GM19467 (cell line): ENCODE measurements at regions not wholly inside any gene's neighbourhood (a gene's known extent, or its start where the extent isn't known, plus 50 kb on each side); places are given as distances from the start of the nearest gene placed in this dataset.
"Not testable (repeated sequence)": the region's sequence is repeated elsewhere in the genome, so short reads cannot be mapped to it uniquely, and the experiment has no call there.

Source experiments
- ATAC-seq: cut with Tn5 transposase; IDR thresholded peaks from one replicate; pipeline ENCODE4 v1.9.1; 2021; ENCODE audit warnings: mild to moderate bottlenecking, moderate library complexity; ENCODE audit not compliant: unreplicated experiment

GRCh38 chr12:97005174-97005573, 98.1 kb downstream of the NEDD1 start:
- no peak for ATAC-seq

- no peak for ATAC-seq
Observed at GRCh38 chr12:97005646-97006045, 98.6 kb downstream of the NEDD1 start.

GRCh38 chr12:97006585-97006984, 99.5 kb downstream of the NEDD1 start:
- no peak for ATAC-seq

GRCh38 chr12:97016163-97016562, 109.1 kb downstream of the NEDD1 start:
- ATAC-seq: no peak

DNA sequence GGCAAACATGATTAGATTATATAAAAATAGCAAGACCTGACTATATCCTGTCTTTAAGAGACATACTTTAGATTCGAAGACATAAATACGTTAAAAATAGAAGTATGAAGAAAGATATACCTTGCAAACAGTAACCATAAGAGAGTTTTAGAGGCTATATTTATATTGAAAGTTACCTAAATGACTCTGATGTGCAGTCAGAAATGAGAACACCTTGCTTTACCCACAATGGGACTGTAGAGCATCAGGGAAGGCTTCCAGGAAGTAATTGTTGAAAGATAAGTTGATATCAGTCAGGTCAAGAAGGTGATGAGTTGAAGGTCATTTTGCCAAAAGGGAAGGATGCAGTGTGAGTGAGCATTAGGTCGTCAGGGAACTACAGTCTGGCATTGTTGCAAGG, 110.2 kb downstream of the NEDD1 start:
- ATAC-seq: no peak

GRCh38 chr12:97022536-97023230, 115.6 kb downstream of the NEDD1 start:
- no peak for ATAC-seq

GRCh38 chr12:97024393-97024792, 117.3 kb downstream of the NEDD1 start:
- ATAC-seq: no peak

DNA sequence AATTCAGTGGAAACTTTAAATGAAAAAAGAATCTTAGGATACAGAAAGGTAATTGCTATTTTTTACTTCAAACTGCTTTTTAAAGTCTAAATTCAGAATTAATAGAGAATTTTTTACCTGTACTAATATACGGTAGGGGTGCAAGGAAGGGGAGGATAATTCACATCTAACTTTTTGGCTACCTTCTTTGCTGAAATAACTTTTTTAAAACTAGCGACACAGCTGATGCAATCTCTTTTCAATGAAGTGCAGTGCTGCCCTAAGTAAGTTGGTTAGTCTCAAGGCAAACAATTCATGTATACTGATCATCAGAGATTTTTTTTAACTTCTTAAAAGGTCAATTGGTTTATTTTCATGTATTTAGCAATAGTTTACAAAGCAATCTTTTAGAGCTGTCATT, 119.8 kb downstream of the NEDD1 start:
- no peak for ATAC-seq

GRCh38 chr12:97027482-97027881, 120.4 kb downstream of the NEDD1 start:
- no peak for ATAC-seq

GRCh38 chr12:97038131-97038530, 131.1 kb downstream of the NEDD1 start:
- ATAC-seq: no peak

GRCh38 chr12:97038834-97039233, 131.8 kb downstream of the NEDD1 start:
- no peak for ATAC-seq

- ATAC-seq: no peak
Observed at GRCh38 chr12:97046901-97047300, 139.8 kb downstream of the NEDD1 start.

DNA sequence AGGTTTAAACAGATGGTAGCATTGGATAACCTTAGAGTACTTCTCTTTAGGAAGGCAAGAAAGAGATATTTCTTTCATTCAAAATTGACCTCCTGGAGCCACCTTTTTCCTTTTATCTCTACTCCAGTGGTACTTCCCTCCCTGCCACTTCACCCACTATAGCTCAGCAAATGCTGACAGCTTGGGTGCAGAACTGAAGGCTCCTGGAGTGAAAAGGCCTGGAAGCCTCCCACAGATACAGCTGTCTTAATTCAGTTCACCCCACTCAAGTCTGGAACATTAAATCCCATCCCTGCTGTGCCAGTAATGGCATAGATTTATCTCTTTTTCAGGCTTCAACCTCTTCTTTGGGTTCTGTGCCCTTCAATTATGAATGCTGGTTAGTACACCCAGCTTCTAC, 140.3 kb downstream of the NEDD1 start:
- no peak for ATAC-seq

GRCh38 chr12:97048421-97049035, 141.5 kb downstream of the NEDD1 start:
- no peak for ATAC-seq

GRCh38 chr12:97050509-97050908, 143.5 kb downstream of the NEDD1 start:
- ATAC-seq: no peak

- no peak for ATAC-seq
Observed at GRCh38 chr12:97051341-97051740, 144.3 kb downstream of the NEDD1 start.

- ATAC-seq: no peak
Observed at GRCh38 chr12:97061171-97061570, 154.1 kb downstream of the NEDD1 start.

GRCh38 chr12:97063292-97063935, 156.4 kb downstream of the NEDD1 start:
- no peak for ATAC-seq

DNA sequence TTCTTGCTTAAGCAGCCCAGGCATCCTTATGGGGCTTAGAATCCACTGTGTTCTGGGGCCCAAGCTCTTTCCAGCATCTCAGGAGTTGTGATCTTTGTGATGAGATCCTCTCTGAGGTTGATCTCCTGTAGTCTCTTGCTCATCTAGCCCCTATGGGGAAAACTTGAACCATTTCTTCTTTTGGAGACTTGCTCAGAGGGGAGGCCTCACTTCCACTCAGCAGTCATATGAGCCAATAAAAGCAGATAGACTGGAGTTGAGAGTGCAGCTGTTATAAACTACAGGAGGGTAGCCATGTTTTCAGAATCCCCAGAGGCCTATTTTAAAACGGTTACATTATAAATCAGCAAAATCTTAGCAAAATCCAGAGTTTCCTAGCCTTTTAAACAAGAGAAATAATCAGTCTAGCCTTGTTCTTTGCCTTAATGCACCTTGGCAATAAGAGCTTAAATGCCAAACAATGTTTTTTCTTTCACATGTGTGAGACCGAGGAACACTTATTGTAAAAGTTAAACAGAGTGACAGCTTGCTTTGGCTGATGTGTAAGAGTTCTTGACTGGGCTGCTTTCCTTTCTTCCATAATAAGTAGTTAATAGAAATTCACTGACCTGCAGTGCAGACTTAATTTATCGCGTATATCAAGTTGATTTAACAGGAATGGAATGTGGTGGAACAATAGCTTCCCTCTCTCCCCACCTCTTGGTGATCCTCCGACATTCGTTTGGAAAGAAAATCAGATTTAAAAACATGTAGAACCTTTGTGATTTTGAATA, 168.3 kb downstream of the NEDD1 start:
- ATAC-seq: no peak

DNA sequence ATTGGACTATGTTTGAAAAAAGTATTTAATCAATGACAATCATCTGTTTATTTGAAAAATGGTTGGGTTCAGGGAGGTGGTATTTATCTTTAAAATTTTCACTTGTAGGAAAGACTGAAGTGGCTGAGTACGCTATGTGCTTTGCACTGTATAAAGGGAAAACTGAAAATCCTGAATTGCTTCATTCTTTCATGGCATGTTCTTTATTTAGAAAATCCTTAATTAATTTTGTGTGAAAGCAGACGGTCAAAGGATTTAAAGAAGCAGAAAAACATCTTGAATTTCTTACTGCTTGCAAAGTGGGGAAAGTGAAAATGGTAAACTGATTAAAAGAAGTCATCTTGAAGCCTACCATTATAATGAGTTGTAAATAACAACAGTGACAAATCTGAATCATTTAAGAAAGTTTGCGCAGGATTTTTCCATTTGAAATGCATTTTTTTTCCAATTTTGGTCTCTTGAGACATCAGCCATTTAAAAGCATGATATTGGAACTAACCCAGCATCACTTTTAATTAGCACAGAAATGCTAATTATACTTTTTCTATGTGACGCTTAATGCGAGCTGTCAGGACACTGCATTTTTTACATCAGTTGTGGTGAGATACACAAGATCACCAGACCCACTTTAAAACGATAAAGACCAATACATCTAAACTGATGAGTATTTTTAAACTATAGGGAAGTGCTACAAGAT, 169.0 kb downstream of the NEDD1 start:
- no peak for ATAC-seq

- ATAC-seq: not testable (repeated sequence)
Observed at GRCh38 chr12:97076912-97077311, 169.9 kb downstream of the NEDD1 start.
